Eye (tissue), 1 donor: ENCODE measurements at regions not wholly inside any gene's neighbourhood (a gene's known extent, or its start where the extent isn't known, plus 50 kb on each side); places are given as distances from the start of the nearest gene placed in this dataset.
"Not testable (repeated sequence)": the region's sequence is repeated elsewhere in the genome, so short reads cannot be mapped to it uniquely, and the experiment has no call there.

ENCODE experiments used
- DNase-seq: peaks from one replicate; pipeline ENCODE4 v3.0.0-alpha.2; 2015

DNA sequence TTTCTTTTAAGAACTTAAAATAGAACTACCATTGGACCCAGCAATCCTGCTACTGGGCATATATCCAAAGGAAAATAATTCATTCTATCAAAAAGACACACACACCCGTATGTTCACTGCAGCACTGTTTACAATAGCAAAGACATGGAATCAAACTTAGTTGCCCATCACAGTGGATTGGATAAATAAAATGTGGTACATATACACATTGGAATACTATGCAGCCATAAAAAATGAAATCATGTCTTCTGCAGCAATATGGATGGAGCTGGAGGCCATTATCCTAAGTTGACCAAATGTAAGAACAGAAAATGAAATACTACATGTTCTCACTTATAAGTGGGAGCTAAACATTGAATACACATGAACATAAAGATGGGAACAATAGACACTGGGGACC, 585.3 kb upstream of the USP24 start:
- no peak for DNase-seq

DNA sequence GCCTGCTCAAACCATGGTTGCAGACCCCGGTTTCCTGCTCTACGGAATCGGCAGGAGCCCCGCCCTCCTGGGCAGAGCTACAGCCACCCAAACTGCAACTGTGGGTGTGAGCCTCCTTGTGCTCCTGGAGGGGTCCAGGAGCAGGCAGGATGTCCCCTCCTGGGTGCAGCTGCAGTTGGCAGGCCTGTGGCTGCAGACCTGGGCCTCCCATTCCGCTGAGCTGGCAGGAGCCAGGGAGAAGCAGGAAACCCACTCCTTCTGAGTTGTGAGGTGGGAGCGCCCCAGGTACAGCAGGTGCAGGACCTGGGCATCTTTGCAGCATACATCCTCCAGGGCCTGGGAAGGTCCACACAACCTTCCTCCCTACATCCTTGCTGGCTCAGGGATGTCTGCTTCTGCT, 578.7 kb upstream of the USP24 start:
- no peak for DNase-seq

DNA sequence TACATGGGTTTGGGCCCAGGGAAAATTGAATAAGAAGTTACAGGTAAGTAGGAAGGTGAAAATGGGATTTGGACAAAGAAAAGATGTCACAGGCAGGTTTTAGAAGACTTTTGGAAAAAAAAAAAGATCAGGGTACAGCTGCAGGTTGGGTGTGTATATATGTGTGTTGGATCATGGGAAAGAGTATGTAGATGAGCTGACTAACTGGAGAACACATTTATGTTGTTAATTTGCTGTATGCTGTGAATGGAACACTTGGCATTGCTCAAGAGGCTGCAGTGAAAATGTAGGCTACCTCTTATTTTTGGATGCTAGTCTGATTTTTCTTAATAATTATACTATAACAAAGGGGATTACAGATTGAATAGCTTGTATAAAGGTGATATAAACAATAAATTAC, 577.7 kb upstream of the USP24 start:
- no peak for DNase-seq

DNA sequence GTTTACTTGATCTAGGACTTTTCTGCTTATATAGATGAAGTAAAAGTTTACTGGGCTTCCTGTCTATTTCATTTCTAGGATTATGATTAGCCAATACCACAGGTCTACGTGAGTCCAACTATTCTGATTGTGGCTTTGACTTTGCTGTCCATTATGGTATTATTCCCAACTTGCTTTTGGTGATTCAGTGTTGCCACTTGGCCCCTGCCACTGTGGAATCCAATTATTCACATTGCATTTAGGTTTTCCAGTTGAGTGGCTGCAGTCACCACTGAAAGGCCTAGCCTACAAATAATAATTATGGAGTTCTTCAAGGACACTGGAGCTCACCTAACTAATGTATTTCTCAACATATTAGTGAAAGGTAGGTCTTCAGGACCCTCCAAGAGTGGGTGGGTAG, 574.3 kb upstream of the USP24 start:
- no peak for DNase-seq

DNA sequence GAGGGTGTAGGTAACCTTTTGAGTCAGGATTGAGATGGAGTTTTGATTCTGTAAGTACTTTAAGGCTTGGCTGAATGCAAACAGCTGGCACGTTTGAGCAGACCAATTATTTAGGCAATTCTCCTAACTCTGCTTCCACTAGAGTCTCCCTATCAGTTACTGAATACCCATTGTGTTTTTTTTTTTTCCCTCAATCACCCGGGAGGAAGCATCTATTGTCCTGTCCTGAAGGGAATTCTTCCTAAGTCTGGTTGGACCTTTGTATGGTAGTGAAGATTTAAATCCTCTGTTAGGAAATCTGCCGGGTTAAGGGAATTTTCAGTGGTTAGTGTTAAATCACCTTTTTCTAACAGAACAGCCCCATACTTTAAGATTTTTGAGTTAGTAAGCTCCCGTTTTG, 571.2 kb upstream of the USP24 start:
- DNase-seq: no peak

DNA sequence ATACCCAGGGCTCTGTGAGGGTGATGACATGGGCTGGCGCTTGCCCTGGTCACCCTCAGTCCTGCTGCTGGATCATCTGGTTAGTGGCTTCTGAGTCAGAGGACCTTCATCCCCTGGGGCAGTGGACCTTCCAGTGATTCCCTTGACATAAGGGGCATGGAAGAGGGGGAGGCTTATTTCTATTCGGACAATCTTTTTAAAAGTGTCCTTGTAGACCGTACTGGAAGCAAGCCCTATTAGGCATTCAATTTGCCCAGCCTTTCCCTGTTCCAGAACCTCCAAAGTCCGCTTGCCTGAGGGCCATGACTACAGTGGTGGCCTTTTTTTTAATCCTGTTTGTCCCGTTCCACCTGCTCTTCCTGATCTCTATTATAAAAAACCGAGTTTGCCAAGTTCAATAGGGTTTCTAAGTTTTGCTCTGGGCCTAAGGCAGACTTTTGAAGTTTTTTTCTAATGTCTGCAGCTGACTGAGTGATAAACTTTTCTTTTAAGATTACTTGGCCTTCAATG, 569.8 kb upstream of the USP24 start:
- not testable (repeated sequence) for DNase-seq

DNA sequence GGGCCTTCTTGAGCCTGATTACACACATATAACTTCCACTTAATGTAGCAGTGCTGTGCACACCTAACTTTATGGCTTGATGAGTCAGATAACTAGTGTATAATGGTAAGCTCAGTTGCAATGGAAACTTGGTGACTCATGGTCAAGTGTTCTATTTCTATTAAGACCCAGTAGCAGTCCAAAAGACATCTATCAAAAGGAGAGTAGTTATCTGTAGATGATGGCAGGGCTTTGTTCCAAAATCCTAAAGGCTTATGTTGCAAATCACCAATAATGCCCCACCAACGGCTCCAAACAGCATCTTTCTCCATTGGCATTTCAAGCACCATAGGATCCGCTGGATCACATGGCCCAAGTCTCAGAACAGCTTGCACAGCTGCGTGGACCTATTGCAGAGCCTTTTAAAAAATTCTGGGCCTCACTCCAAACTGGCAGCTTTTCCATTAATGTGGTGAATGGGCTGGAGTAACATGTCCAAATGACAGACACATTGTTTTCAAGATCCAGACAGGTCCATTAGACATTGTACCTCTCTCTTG, 566.8 kb upstream of the USP24 start:
- DNase-seq: no peak

DNA sequence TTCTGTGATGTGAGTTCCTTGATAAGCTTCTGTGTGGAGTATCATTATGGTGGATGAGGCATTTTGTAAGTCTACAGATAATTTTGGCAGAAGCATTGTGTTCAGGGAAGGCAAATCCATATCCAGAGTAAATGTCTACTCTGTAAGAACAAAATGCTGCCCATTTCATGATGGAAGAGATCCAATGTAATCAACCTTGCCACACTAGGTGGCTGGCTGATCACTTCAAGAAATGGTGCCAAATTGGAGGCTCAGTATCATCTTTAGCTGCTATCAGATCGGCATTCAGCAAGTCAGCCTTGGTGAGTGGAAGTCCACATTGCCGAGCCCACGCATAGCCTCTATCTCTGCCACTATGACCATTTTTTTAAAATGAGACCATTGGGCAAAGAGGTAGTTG, 565.8 kb upstream of the USP24 start:
- DNase-seq: no peak

DNA sequence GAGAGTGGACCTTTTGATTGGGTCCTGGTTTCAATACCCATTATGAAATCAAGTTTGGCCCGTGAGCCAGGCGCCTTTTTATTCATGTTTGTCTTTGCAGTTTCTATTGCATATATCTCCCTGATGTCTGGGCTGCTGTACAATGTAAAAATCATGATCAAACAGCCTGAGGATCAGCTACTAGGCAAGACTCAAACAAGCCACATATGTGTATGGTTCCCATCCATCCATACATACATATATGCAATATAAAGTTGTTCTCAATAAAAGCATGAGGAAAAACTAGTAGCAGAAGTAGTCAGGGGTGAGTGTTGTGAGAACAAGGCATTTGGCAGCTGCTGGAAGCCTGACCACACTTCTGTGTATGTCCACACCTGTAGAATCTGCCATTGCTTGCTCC, 562.4 kb upstream of the USP24 start:
- DNase-seq: no peak

DNA sequence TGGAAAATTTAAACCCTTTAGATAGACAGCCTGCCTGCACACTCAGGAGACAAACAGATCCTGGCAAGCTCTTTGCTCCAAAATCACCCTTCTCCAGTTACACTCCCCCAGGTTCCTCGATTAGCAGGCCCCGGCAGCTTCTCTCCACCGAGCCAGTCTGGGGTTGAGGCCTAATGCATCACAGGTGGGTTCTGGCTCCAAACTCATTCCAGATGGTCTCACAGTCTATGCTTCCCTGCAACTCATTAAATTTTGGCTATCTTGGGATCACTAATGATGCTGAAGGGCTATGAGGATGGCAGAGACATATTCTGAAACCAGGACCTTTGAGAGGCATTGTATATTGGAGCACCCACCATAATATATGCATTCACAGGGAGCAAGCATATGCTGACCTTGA, 559.8 kb upstream of the USP24 start:
- DNase-seq: peak; percentile 21

DNA sequence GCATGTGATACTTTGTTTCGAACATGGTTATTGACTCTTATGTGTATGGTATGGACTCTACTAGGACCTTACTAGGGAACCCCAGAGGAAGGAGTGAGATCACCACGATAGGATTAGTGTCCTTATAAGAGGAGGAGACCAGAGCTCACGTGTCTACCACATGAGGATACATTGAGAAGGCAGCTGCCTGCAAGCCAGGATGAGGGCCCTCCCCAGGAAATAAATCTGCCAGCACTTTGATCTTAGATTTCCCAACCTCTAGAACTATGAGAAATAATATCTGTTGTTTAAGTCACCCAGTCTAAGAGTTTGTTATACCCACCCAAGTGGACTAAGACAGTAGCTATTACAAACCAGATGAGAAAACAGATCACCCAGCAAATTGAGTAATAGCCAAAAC, 559.3 kb upstream of the USP24 start:
- no peak for DNase-seq

DNA sequence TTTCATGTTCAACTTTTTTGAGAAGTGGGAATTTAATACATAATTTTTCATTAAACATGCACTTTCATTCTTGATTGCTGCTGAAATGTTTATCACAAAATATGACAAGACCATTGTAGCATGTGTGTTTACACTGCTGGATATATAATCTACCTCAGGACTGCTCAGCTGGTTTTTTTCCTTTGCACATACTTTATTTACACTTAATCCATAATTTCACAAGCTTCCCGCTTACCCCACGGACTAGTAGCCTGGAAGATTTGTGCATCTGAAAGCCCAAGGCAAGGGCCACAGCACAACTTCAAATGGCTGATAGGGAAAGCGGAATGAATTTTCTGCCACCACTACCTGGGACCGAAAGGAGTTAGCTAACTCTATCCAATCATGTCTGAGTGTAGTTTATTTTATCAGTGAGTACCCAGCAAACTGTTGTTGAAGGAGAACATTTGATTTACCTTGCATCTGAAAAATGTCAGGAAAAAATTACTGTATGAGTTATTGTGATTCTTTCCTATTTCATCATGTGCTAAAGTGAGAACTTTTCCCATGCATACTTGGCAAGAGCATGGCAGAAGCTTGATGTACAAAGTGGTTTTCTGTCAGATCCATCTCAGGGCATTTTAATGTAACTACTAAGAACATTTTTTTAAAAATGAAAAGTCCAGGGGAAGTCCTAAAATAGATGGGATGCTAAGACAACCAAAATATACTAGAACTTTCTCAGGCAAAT, 558.2 kb upstream of the USP24 start:
- no peak for DNase-seq

DNA sequence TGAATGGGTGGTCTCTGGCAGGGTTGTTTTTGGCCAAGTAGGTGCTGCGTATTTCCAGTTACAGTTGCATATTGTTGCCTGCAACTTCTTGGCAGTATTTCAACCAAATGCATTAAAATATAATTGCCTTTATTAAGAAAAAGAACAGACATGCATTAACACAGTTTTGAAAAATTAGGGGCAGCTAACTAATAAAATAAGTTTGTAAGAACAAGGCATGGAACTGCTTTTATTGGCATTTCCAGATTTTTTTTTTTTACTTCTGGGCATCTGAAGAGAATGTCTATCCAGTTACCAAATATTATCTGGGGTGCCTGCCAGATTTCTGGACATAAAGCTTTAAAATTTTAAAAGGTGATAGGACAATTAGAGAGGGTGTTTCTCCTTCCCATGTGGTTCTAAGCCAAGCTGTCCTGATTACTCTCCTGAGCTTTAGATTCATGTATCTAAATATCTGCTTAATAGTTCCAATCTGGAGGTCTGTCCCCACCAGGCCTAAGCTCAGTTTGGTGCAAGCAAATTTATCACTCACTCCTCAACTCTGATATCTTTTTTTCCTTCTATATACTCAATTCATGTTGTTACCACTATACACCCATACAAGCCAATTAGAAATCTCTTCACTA, 553.3 kb upstream of the USP24 start:
- no peak for DNase-seq

DNA sequence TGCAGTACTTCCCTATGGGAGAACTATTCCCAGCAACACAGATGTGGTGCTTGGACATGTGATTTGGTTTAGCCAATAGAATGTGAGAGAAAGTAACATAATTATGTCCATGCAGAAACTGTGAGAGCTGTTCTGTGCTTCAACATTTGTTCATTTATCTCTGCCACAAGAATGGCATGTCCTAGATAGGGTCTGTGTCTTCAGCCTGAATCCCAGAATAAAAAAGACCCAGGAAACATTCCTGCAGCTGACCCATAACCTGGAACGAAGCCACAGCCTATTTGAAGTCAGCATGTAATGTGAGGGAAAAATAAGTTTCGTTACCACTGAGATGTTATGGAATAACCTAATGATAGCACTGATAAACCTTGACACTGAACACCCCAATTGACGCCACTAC, 552.0 kb upstream of the USP24 start:
- no peak for DNase-seq

DNA sequence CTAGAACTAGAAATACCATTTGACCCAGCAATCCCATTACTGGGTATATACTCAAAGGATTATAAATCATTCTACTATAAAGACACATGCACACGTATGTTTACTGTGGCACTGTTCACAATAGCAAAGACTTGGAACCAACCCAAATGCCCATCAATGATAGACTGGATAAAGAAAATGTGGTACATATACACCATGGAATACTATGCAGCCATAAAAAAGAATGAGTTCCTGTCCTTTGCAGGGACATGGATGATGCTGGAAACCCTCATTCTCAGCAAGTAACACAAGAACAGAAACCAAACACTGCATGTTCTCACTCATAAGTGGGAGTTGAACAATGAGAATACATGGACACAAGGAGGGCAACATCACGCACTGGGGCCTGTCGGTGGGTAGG, 550.3 kb upstream of the USP24 start:
- not testable (repeated sequence) for DNase-seq

DNA sequence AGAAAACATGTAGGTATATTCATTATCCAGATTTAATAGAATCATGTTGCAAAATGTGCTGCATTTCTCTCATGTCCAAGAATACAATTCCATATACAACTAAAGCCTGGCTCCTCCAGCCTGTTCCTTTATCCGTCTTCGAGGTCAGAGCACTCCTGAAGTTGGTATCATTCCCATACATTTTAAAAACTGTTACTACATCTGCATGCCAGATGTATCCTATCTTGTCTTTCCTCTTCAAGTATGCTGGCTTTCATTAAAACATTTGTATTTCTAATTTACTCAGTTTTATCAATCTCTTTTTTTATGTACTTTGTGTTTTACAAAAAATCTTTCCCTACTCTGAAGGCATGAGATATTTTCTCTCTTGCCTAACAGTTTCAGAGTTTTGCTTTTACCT, 536.6 kb upstream of the USP24 start:
- DNase-seq: no peak

DNA sequence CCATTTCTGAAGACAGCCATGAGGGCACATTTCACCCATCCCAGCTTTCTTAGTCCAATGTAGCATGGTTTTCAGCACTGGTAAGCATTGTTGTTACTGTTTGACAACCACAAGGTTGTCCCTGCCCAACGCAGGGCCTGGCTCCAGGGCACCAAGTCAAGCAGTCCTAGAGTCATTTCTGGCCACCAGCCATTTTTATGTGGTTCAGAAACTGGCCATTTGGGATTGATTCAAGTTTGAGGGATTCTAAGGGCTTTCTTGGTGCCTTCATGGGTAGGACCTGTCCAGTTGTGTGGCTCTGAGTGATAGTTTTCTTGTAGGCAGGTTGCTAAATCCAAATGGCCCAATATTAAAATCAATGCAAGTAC, 535.4 kb upstream of the USP24 start:
- no peak for DNase-seq

DNA sequence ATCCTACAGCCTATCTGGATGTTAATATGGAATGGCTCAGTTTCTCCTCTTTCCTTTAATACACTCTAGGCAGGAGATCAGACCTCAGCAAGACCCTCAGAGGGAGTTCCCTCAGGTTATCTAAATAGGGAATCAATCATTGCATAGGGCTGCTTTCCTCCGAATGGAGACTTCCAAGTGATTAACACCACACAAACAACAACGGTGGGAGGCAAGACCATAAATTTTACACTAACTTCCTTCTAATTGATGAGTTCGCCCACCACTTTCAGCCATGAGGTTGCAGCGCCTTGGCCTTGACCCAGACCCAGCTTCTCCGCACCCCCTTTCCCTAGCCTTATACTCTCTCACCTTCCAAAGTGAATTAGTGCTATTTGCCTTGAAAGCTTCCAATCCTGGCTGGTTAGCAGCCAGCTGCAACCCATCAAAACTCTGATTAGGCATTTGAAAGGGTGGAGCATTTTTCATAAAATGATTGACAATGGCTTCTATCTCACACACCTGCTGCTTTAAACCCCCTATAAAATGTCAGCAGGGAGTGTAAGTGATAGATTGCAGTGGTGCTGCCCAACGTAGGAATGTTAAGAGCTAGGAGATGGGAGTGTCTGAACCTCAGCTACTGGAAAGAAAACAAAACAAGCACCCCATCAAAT, 534.9 kb upstream of the USP24 start:
- no peak for DNase-seq

DNA sequence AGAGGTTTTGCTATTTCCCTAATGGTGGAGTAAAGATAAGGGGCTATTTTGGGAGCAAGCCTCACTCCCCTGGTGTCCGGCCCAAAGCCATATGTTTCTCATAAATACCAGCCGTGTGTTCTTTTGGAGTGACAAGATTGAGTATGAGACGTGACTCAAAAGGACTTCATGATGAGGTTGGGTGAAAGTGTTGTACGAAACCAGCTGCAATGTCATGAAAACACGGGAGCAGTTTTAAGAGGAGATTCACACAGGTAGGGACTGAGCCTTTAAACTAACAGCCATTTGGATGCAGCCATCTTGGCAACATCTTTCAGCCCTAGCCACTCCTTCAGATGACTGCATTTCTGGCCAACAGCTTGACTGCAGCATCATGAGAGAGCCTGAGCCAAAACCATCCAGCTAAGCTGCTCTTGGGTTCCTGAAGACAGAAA, 532.3 kb upstream of the USP24 start:
- peak; percentile 39 for DNase-seq

DNA sequence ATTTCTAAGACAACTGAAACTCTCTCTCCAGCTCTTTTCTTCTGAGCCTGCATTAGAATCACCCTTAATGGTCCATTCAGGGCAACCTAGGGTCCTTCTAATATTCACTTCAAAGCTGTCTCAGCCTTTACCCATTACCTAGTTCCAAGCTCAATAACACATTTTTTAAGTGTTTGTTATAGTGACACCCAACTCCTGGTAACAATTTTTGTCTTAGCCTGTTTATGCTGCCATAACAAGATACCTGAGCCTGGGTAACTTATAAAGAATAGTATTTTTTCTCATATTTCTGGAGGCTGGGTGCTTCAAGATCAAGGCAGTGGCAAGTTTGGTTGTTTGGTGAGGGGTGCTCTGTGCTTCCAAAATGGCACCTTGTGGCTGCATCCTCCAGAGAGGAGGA, 531.5 kb upstream of the USP24 start:
- DNase-seq: no peak

DNA sequence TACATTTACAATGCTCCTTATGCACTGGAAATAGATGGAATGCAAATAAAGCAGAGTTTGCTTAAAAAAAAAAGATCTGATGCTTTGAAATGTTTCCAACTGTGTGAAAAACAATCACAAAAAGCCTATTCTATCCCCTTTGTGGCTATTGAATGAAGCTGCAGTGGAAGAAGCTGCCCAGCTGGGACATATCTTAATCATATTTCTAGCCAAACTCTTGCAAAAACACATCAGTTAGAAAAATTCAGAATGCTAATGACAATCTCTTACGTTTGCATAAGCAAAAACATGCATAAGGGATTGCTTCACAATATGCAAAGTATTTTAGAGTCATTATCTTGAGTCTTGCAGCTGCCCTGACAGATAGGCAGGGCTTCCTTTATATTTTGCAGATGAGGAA, 526.4 kb upstream of the USP24 start:
- peak; percentile 38 for DNase-seq

DNA sequence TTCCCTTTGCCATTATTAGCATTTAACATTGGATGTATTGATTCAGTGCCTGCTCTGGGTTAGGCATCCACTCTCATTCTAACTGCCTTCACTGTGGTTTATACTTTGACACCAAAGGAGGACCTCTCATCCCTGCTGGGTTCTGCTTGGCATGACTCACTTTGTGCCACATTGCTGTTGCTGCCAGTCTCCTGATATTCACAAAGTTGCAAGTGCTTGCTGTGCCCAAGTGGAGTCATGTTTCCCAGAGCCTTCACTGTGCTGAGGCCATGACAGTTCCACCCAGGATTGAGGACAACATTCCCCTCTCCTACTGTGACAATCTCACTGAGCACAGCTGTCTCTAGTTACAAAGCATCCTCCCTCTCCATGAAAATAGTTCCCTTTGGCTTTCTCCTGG, 519.9 kb upstream of the USP24 start:
- no peak for DNase-seq

DNA sequence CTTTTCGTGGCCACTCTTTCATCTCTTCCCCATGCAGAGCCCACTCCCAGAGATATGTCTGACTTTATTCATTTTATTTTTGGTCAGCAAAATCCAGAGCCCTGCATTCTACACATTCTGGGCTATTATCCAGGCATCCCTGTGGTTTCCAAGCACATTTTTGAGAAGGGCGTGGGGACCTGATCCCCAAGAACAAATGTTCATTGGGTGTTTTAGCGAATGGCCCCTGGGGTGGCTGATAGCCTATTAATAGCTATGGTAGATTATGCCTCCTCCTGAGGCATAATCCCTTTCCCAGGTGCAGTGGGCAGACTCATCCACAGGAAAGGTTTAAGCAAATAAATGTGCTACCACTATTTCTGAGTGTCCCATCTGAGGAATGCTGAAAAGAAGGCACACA, 511.8 kb upstream of the USP24 start:
- DNase-seq: peak; percentile 31

DNA sequence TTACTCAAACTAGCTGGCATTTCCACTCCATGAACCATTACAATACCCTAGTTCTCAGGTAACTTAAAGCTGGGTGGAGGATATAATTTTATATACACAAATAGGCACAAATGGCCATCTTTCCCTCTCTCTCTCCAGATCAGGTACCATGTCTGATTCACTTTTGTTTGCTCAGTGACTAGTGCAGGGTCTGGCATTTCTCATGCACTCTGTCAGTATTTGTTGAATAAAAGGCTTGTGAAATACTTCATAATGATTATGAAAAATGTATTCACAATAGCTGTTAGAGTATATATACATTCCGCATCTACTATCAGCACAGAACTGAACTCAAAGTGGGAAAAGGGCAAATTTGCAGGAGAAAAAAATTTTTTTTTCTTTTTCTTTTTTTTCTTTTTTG, 510.2 kb upstream of the USP24 start:
- DNase-seq: no peak
